Heart left ventricle (tissue), 16 donors: ENCODE measurements at regions not wholly inside any gene's neighbourhood (a gene's known extent, or its start where the extent isn't known, plus 50 kb on each side); places are given as distances from the start of the nearest gene placed in this dataset.

Experiments
- ATAC-seq, 4 donors: fragments of 200-7000 bp; cut with Tn5 transposase; one replicate each; pipeline ENCODE4 v1.9.1; 2020 to 2022; ENCODE audit warnings: moderate library complexity in 4 of 4, mild to moderate bottlenecking in 3 of 4, moderate number of reproducible peaks in 1 of 4
- DNase-seq, 5 donors: peaks; one replicate each; pipeline ENCODE4 v3.0.0-alpha.2; 2020
- H3K27ac ChIP-seq, 12 donors: fragments of 200-600 bp; sonication (generic) in 4 of 12; one replicate each; pipeline versions ENCODE4 v1.5.0 to v1.8.0; 2016 to 2022; ENCODE audit warnings: mild to moderate bottlenecking in 2 of 12
- H3K27me3 ChIP-seq, 9 donors: fragments of 200-600 bp; sonication (generic) in 2 of 9; one replicate each; pipeline versions ENCODE4 v1.5.1 to v1.8.0; 2016 to 2022; ENCODE audit warnings: mild to moderate bottlenecking in 3 of 9
- H3K36me3 ChIP-seq, 9 donors: fragments of 200-600 bp; sonication (generic) in 2 of 9; one replicate each; pipeline versions ENCODE4 v1.5.0 to v1.8.0; 2018 to 2022; ENCODE audit warnings: mild to moderate bottlenecking in 2 of 9
- H3K4me1 ChIP-seq, 12 donors: fragments of 200-600 bp; sonication (generic) in 4 of 12; one replicate each; pipeline versions ENCODE4 v1.5.0 to v1.8.0; 2016 to 2022; ENCODE audit warnings: mild to moderate bottlenecking in 3 of 12
- H3K4me3 ChIP-seq, 12 donors: fragments of 200-600 bp; sonication (generic) in 4 of 12; one replicate each; pipeline versions ENCODE4 v1.5.0 to v1.8.0; 2017 to 2022; ENCODE audit warnings: mild to moderate bottlenecking in 9 of 12, moderate library complexity in 4 of 12
- H3K9me3 ChIP-seq, 12 donors: fragments of 200-600 bp; sonication (generic) in 4 of 12; one replicate each; pipeline versions ENCODE4 v1.5.0 to v1.8.0; 2016 to 2022; ENCODE audit warnings: mild to moderate bottlenecking in 1 of 12
- POLR2A ChIP-seq, 2 donors: fragments of 450-650 bp; IDR thresholded peaks; one replicate each; pipeline ENCODE4 v1.6.1; 2017; ENCODE audit warnings: antibody characterized with exemption in 2 of 2, mild to moderate bottlenecking in 2 of 2, moderate library complexity in 2 of 2
- WGBS, 4 donors: extraction: QIAGEN DNeasy Blood & Tissue Kit in 2 of 4; methylation state at CpG; one replicate each; pipeline versions ENCODE4 v1.1.5 to v1.1.7; 2013 to 2018; 5-methylcytosine and 5-hydroxymethylcytosine counted together
- intact Hi-C, 10 donors: fragments of 100-400 bp; cut with DNase I; formaldehyde crosslinking; loops; one replicate each; pipeline versions ENCODE4 v1.11.1 to v1.14.2; 2022
- TF ChIP-seq, protein P1 (sequence below), 12 donors: fragments of 200-600 bp; sonication (generic) in 4 of 12; IDR thresholded peaks; one replicate each; pipeline versions ENCODE4 v1.5.0 to v1.8.0; 2018 to 2022; ENCODE audit warnings: antibody characterized with exemption in 12 of 12, mild to moderate bottlenecking in 5 of 12
- donor health status: ischemic (EF 13 %, LVEDD 7.1; RV severe dilation, severe dysfunction).
- donor health status: healthy with polysubstance abuse.
- donor health status: DM: no; HTN: yes; CAD: no.
- donor health status: DM: no; HTN: no; CAD: no.
- donor health status: ischemic (EF 25% LVEDD 6.9; RV normal size, moderate dysfunction).
- donor health status: ischemic (EF 25% LVEDD 5.7; RV mildly dilated, moderate dysfunction).
- donor health status: healthy.
- donor health status: DM: yes; HTN: yes; CAD: no.
- donor health status: ischemic (EF 35%, LVEDD 5.7; RV mildly dilated, moderate dysfunction).
- donor health status: nonischemic (EF 11% LVEDD 7.7; RV severe dilation, severe dysfunction).
- donor health status: DM: yes; HTN: yes; CAD: no.
- donor health status: PGD.
- donor health status: ischemic (EF 29% LVEDD 5.4; RV normal size, mild dysfunction).
- donor health status: nonischemic (EF 23%, LVEDD 6.1; RV moderate dilation, normal function).

DNA sequence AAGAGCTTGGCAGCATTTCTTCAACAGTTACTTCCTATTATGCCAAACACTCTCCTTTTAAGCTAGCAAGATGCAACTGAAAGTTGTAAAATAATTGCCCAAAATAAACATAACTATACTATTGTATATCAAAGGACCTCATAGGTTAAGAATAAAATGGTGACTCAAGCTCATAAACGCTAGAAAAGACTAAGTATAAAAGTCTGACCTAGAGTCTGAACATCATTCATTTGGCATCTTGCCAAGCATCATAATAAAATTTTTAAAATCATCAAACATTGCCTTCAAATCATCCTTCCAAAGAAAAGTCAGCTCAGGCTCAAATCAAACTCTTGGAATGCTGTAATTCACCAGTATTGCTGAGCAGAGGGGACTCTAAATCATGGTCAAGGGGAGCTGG, 281.2 kb downstream of the QDPR start:
- H3K9me3 ChIP-seq = peaks cover 0 to 6% (median 0%) of the 10 kb centered on the region in 12 donors
- no peaks in the 10 kb centered on the region for H3K27me3 ChIP-seq
- intact Hi-C loops = loop anchor here in 1 of 10 donors (10.0 kb wide), 1 partner anchor 74 kb away; no protein-coding TSS in a partner anchor
- H3K4me3 ChIP-seq = no peak overlapping the region
- 28 to 50% (median 40%) methylated on average over 1 of the region's 1 CpG for WGBS, 4 donors
- H3K27ac ChIP-seq = peak overlapping the region in 2 of 12 donors; percentile 76 to 84
- H3K36me3 ChIP-seq = no peaks in the 10 kb centered on the region
- H3K4me1 ChIP-seq = peaks cover 0 to 27% (median 16%) of the 10 kb centered on the region in 12 donors
- TF ChIP-seq, protein P1, sequence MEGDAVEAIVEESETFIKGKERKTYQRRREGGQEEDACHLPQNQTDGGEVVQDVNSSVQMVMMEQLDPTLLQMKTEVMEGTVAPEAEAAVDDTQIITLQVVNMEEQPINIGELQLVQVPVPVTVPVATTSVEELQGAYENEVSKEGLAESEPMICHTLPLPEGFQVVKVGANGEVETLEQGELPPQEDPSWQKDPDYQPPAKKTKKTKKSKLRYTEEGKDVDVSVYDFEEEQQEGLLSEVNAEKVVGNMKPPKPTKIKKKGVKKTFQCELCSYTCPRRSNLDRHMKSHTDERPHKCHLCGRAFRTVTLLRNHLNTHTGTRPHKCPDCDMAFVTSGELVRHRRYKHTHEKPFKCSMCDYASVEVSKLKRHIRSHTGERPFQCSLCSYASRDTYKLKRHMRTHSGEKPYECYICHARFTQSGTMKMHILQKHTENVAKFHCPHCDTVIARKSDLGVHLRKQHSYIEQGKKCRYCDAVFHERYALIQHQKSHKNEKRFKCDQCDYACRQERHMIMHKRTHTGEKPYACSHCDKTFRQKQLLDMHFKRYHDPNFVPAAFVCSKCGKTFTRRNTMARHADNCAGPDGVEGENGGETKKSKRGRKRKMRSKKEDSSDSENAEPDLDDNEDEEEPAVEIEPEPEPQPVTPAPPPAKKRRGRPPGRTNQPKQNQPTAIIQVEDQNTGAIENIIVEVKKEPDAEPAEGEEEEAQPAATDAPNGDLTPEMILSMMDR (IDR thresholded peaks at IDR 0.05) = no peak
- TF ChIP-seq POLR2A (IDR thresholded peaks at IDR 0.05) = no peak
- no peak for DNase-seq
- ATAC-seq = no peak

DNA sequence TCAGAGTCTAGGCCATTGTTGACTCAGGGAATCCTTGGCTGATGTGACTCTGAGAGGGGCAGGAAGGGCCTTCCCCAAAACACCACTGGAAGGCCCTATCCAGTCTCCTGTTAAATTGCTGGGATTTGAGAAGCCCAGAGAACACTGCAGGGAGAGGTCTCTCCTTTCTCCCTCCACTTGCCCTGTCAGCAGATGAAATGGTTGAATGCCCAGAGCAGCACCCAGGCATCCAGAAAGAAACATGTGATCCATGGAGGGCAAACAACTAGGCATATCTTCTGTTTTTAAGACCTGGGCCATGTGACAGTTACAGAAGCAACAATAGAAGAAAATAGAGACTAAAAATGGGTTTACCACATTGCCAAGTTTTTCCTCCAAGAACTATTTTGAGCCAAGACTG, 291.1 kb downstream of the QDPR start:
- no peak overlapping the region for H3K4me3 ChIP-seq
- intact Hi-C loops = no loop called here
- ATAC-seq (no peak), DNase-seq (no peak)
- H3K27me3 ChIP-seq = no peaks in the 10 kb centered on the region
- H3K9me3 ChIP-seq = peaks cover 0 to 13% (median 0%) of the 10 kb centered on the region in 12 donors
- peaks cover 0 to 9% (median 0%) of the 10 kb centered on the region in 12 donors for H3K4me1 ChIP-seq
- no peak overlapping the region for H3K27ac ChIP-seq
- H3K36me3 ChIP-seq = no peaks in the 10 kb centered on the region
- TF ChIP-seq, protein P1 (IDR thresholded peaks at IDR 0.05) = no peak
- TF ChIP-seq POLR2A (IDR thresholded peaks at IDR 0.05) = no peak

DNA sequence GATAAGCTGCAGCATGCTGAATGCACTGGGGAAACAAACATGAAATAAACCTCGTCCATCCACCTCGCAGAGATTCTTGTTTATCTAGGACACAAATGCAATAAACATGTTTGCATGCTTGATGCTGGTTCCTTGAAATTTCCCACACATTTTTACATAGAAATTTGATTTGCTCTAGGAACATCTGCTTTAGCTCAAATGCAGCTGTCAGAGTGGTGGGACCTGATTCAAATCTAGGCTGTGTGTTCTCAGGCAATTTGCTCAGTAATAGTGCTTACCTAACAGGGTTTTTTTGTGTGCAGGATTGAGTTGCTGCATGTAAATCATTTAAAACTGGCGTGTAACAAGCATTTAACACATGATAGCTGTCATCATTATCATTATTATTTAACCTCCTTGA, 293.1 kb downstream of the QDPR start:
- Histone ChIP-seq H3K9me3 (peaks cover 0 to 13% (median 0%) of the 10 kb centered on the region in 12 donors), H3K4me1 (peaks cover 0 to 9% (median 0%) of the 10 kb centered on the region in 12 donors), H3K4me3 (no peak overlapping the region), H3K27me3 (no peaks in the 10 kb centered on the region), H3K36me3 (no peaks in the 10 kb centered on the region), H3K27ac (no peak overlapping the region)
- TF ChIP-seq, protein P1 (IDR thresholded peaks at IDR 0.05) = no peak
- TF ChIP-seq POLR2A (IDR thresholded peaks at IDR 0.05) = no peak
- intact Hi-C loops = no loop called here
- WGBS, 4 donors = 65 to 84% (median 75%) methylated on average over 3 of the region's 3 CpGs
- no peak for DNase-seq
- ATAC-seq = no peak

DNA sequence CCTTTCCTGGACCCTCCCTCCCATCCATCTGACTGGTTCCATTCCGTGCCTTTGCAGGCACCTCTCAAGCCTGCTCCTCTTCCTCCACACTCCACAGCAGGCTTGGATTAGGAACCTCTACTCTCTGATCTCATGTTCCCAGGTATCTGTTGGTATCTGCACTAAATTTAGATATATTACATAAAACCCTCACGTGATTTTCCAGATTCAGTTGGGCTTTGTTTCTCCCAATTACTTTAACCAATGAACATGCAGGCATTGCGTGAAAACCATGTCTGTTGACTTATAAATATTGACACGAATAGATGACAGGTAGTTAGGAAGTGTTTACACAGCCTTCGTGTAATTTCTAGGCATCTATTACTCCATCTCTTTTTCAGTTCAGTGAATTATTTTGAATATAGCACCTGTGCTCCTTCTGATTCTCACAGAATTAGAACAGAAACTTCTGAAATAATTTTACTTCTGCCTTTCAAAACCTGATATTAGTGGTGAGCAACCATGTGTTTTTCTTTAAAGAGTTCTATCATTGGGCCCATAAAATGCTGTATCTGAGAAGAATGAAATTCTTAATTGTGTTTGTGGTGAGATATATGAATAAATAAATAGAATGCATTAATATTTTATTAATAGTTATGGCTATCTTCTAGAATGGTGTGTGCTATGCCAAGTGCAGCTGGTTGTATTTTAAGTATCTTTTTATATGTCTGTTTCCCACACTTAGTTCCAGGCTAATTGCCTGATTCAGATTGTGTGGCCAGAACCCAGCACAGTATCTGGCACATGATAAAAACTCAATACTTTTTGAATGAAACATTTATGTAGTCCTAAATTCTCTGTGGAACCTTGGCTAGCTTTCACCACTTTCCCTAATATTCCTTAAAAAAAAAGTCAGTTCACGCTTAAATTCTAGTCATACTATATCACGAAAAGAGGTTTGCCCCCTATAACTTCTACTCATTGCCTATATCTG, 304.8 kb downstream of the QDPR start:
- Histone ChIP-seq H3K4me1 (peaks cover 0 to 18% (median 2%) of the 10 kb centered on the region in 12 donors), H3K4me3 (no peak overlapping the region), H3K27me3 (no peaks in the 10 kb centered on the region), H3K36me3 (no peaks in the 10 kb centered on the region), H3K9me3 (peaks cover 0 to 8% (median 0%) of the 10 kb centered on the region in 12 donors), H3K27ac (peak overlapping the region in 1 of 12 donors; percentile 9)
- WGBS, 4 donors = 67 to 77% (median 70%) methylated on average over 7 of the region's 7 CpGs
- ATAC-seq = peak; percentile 51 to 73 (median 62)
- no peak for TF ChIP-seq POLR2A (IDR thresholded peaks at IDR 0.05)
- TF ChIP-seq, protein P1 (IDR thresholded peaks at IDR 0.05) = no peak
- DNase-seq = peak in 1 of 5 donors; percentile 23
- intact Hi-C loops = no loop called here
